SW 1271 (cell line): ENCODE measurements at regions not wholly inside any gene's neighbourhood (a gene's known extent, or its start where the extent isn't known, plus 50 kb on each side); places are given as distances from the start of the nearest gene placed in this dataset.
A peak's percentile ranks its signal among the peaks of the same experiment; 100 is the strongest.
"Not testable (repeated sequence)": the region's sequence is repeated elsewhere in the genome, so short reads cannot be mapped to it uniquely, and the experiment has no call there.

ENCODE experiments used
- DNase-seq, 2 experiments: peaks; one replicate each; lab custom pipeline; 2025; lab: John Stamatoyannopoulos, UW

DNA sequence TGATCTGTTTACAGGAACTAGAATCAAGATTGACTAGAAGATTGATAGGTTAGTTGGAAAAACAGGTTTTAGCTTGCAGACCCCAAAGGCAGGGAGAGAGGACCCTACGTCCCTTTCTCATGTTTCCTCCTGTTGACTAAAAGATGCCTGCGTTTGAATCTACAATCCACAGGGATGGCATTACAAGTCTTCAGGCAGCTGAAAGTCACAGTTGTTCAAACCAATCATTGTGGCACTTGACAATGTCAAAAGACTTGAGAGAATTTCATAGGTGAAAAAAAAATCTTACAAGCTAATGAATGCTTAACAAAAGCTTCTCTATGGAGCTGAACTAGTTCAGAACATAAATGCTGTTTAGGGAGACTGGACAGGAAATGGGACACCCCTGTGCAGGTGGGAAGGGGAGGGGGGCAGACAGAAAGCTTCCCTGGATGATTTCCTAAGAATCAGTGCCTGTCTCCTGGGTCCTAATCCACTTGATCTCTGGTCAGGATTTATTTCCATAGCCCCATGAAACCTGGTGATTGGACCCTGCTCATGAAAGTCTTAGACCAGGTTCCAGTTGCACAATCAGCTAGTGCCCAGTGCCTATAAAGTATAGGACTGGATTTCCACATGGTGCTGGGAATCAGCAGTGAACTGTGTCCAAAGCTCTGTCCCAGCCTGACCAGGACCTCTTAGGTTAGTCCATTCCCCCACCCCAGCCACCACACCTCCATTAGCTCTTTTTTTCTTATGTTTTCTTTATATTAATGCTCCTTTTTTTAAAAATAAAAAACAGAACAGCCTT, 91.6 kb upstream of the BCAR3 start:
- DNase-seq = no peak

DNA sequence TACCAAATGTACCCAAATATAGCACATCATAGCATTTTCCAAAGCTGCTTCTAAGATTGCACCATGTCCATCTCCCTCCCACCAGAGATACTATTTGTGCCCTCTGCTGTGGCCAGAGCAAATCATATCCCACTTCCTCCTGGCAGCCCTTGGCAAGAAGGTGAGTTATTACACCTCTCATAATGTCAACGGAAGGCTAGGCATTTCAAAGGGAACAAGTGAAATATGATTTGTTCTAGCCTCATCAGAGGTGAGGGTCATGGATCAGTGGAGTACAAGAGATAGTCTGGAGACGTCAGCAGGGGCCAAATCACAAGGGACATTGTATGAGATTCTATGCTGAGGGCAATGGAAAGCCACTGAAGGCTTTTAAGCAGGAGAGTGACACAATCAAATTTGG, 90.2 kb upstream of the BCAR3 start:
- DNase-seq = no peak

DNA sequence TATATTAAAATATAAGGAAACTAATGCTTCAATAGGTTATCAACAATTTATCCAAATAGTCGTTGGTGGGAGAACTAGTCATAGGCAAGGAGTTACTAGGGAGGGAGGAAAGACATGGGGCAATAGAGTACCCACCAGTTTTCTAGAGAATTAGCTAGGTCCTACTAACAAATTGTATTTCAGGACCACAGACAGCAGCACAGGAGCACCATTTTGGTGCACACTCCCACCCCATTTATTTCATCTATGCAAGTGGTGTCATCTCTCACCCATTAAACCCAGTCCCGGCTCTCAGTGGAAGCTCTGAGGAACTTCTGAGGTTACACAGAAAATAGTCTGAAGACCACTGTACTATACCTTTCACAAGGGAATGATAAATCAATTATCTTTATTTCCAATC, 89.0 kb upstream of the BCAR3 start:
- no peak for DNase-seq

DNA sequence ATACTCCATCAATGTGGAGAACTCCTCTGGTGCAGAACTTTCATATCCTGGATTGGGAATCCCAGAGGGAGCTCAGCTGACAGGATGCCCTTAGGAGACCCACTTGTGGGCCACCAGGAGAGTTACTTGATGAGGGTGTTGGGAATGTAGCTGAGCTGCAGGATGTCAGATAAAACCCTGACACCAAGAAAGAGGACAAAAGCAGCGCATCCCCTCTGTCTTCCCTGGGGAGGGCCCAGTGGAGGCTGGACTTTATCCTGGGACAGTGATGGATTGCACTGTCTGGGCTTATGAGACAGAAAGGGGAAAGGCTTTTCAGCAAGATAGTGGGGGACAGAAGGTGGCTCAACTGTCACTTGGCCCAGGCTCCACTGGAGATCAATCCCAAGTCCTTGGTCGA, 88.1 kb upstream of the BCAR3 start:
- DNase-seq = no peak

- no peak for DNase-seq
These were observed 86.8 kb upstream of the BCAR3 start for GRCh38 chr1:93768380-93768863.

- no peak for DNase-seq
These were observed 84.8 kb upstream of the BCAR3 start for GRCh38 chr1:93766451-93766850.

GRCh38 chr1:93765099-93765498, 83.5 kb upstream of the BCAR3 start:
- no peak for DNase-seq

DNA sequence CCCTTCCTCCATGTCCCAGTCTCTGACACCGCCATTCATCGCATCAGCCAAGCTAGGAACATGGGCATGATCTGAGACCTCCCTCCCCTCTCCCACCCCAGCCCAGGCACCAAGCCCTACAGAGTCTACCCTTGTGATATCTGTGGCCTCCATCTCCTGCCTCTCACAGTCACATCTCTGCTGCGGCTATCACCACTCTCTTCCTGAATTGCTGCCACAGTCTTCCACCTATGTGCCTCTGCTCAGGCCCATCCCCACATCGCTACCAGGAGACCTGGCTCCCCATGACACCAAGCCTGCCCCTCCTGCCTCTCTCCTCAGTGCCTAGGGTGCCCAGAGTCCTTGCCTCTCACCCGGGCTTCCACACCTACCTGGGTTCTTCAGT, 82.7 kb upstream of the BCAR3 start:
- DNase-seq = no peak

DNA sequence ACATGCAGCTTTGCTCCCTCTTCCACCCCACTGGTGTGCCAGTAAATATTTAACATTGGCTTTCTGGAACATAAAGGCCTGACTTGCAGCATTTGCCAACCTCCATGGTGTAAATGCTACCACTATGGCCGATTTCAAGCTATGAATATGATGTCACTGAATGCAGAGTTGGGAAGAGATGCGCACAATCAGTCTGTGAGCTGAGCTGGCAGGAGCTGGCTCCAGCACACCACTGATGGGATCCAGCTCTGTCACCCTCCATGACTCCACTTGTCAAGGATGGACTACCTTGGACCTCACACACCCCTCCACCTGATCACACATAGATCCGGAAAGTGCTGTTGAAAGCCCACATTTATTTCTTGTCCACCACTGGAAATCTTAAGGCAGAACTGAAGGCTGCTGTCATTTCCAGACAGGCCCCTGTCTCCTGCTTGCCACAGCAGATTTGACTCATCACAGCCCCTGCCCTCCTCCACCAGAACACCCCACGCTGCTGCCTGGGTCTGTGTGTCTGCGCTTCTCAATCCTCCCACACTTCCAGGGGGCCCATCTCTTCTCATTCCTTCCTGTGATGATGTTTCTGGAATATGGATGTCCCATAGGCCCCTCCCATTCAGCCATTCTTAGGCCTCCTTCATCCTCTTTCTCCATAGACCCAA, 82.2 kb upstream of the BCAR3 start:
- no peak for DNase-seq

DNA sequence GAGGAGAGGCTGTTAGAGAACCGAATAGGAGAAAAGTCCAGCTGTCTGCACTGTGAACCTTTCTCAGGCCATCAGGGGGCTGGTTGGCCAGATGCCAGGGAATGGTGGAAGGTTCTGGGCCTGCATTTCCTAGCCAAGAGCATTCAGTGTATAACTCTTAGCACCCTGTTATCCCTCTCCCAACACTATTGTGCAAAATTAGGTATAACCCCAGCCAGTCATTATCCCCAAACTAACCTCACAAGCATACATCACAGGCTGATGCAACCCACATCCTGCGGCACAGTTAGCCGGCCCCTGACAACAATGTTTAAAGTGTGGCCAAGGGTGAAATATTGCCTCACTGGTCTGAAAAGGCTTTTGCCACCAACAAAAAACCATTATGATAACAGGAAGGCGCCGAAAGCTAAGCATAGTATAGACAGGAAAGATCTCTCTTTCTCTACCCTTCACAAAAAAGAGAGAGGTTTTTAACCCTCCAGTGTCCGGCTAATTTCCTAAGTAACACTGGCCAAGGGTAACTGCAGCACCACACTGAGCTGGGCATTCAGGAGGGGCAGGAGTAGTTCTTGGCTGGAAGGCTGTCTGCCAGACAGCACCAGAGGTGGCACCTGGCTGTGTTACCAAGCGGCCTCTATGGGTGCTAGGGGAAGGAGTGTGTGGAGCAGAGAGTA, 77.3 kb upstream of the BCAR3 start:
- DNase-seq = no peak

- no peak for DNase-seq
These were observed 75.8 kb upstream of the BCAR3 start for GRCh38 chr1:93757256-93758036.

DNA sequence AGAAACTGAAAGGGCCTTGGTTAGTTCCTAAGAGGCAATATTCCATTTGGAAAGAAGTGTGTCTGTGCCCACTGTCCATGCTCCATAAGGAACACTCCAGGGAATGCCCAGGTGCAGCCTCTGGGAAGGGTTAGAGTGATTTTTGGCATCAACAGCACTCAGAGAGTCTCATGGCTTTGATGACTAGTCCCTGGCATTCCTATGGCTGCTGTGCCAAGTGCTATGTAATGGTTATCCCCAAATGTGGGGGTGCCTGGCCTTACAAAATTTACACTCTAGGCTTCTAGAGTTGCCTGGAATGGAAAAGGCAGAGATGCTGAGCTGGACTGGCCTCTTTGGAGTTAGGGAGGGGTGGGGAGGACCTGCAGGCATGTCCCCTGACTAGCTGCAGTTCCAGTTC, 75.0 kb upstream of the BCAR3 start:
- DNase-seq = no peak

DNA sequence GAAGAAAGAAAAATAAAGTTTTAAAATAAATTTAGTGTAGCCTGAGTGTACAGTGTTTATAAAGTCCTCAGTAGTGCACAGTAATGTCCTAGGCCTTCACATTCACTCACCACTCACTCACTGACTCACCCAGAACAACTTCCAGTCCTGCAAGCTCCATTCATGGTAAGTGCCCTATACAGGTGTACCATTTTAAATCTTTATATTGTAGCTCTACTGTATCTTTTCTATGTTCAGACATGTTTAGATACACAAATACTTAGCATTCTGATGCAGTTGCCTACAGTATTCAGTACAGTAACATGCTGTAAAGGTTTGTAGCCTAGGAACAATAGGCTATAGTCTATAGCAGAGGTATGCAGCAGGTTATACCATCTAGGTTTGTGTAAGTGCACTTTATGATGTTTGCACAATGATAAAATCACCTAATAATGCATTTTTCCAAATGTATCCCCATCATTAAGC, 73.6 kb upstream of the BCAR3 start:
- DNase-seq = not testable (repeated sequence)

GRCh38 chr1:93753791-93754763, 72.4 kb upstream of the BCAR3 start:
- DNase-seq = peak; percentile 40 to 87

GRCh38 chr1:93751377-93752250, 70.0 kb upstream of the BCAR3 start:
- DNase-seq = no peak

DNA sequence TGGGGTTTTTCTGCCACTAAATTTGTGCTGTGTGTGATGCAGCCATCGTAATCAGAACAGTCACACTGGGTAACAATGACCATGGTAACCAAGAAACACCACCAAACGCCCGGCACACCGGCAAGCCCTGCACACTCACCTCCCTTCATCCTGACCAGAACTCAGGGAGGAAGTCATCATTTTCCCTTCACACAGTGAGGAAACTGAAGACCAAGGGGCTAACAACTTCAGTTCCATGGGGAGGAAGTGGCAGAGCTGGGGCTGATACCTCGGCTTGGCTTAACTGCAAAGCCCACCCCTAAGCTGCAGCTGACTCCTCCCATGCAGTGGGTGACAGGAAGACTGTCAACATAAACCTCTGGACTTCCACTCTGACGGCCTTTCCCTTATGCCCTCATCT, 69.3 kb upstream of the BCAR3 start:
- DNase-seq = no peak

- DNase-seq = no peak
These were observed 68.3 kb upstream of the BCAR3 start for GRCh38 chr1:93749894-93750301.

DNA sequence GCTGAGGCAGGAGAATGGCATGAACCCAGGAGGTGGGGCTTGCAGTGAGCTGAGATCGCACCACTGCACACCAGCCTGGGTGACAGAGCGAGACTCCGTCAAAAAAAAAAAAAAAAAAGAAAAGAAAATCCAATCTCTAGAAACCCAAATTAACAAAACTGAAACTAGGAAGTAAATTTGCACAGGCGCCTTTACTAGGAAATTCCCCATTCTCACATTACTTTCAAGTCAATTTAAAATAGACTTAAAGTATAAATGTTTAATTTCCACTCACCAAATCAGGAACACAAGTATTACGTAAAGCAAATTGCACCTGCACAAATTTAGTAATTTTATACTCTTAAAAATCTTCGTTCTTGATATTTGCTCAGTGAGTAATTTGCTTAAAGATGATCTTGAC, 67.8 kb upstream of the BCAR3 start:
- no peak for DNase-seq

DNA sequence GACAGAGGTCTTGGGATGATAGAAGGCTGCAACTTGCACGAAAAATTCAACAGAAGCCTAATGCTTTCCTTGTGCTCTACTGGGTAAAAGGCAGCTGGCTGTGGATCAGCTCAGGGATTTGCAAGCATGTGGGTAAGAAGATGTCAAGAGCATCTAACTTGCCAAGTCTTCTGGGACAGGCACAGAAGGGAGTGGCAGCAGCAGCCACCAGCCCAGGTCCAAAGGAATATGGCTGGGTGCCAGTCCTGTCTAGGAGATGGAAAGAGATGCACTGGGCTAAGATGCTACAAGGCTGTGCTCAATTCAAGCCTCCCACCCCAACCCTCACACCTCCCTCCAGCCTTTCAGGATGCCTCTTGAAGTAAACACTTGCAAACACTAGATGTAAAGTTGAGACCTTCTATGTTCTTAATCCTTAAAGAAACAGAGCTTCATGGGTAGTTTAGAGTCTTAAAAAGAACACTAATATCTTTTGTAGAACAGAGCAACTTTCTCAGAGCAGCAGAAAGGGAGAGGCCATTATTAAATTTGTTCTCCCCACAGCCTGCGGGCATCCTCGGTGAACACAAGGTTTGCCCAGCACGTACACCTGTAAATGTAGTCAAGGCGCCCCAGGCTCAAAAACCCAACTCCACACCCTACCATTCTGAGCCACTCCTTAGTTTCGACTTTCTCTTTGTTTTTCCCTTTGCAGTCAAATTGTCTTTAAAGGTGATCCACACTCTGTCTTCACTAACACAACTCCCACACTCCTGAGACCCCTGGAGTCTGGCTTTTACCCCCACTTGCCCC, 64.6 kb upstream of the BCAR3 start:
- DNase-seq = no peak
